ENCODE measurements at regions not wholly inside any gene's neighbourhood (a gene's known extent, or its start where the extent isn't known, plus 50 kb on each side); places are given as distances from the start of the nearest gene placed in this dataset.

GRCh38 chr20:56996533-56996932 lies 269.9 kb downstream of the BMP7 start:
- no peak for DNase-seq (ENCODE audit: low read depth)

DNA sequence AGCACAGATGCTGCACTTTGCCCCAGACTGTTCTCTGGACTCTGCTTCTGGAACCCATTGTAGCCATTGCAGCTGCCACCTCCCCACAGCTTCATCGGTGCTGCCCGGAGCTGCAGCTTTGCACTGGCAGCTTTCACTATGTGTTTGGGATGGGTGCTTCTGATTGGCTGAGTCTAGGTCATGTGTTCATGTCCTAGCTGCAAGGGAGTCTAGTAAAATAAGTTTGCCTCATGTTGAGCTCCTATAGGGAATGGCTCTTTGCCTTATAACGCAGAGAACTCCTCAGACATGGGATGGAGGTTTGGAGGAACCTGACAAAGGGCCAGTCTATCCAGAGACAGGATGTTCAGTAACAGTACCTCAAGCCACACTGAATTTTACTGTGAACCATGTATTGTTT lies 268.0 kb downstream of the BMP7 start:
- DNase-seq (ENCODE audit: low read depth): no peak

GRCh38 chr20:57000441-57000968 lies 265.9 kb downstream of the BMP7 start:
- DNase-seq (ENCODE audit: low read depth): no peak

- DNase-seq (ENCODE audit: low read depth): no peak
Measured at GRCh38 chr20:57001126-57001767, 265.2 kb downstream of the BMP7 start.

DNA sequence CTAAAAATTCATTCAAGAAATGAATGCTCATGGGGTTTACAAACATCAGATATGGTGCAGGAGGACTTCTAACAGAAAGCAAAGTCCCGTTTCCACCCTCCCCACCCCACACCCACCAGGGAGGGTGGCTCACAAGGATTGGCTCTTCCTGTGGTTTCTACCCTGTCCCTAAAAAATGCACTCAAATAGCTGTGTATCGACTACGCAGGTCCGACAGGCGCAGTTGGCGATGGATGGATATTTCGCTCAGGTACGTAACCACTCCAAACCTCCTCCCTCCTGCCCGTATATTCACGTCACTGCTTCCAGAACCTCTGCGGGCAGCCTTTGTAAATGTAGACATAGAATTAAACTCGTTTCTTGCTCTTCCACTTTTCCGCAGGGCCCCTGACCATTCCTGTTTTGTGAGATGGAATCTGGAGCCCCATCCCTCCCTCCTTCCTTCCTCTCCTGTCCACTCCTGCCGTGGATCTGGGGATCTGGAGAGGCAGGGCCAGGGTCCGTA lies 264.3 kb downstream of the BMP7 start:
- DNase-seq (ENCODE audit: low read depth): no peak

- DNase-seq (ENCODE audit: low read depth): no peak
Measured at GRCh38 chr20:57003012-57003411, 263.4 kb downstream of the BMP7 start.

- no peak for DNase-seq (ENCODE audit: low read depth)
Measured at GRCh38 chr20:57004416-57004815, 262.0 kb downstream of the BMP7 start.

- no peak for DNase-seq (ENCODE audit: low read depth)
Measured at GRCh38 chr20:57004951-57005933, 261.2 kb downstream of the BMP7 start.

DNA sequence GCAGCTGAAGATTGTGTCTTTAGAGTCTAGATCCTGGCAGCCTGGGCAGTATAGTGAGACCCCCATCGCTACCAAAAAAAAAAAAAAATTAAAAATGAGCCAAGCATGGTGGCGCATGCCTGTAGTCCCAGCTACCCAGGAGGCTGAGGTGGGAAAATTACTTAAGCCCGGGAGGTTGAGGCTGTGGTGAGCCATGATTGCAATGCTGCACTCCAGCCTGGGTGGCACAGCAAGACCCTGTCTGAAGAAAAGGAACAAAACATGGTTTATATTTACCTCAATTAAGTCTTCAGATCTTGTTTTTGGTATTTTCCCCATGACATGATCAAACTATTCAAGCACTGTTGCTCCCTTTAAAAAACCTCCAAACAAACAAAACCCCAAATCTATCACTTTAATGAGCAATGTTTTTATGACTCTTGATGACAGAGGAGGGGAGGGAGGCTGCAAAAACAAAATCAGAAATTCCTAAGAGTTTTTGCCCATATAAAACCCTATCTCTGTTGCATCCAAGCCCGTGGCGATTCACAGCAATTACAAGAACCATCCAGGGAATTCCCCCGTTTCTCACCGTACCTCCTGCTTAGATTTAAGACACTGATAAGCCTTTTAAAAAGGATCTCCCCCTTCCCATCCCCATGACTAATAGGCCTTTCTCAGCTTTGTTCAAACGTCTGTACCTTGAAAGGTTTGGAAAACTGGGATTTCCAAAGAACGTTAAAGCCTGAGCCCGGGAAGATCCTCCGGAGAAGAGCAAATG lies 259.9 kb downstream of the BMP7 start:
- no peak for DNase-seq (ENCODE audit: low read depth)

GRCh38 chr20:57007171-57007540 lies 259.3 kb downstream of the BMP7 start:
- DNase-seq (ENCODE audit: low read depth): no peak

DNA sequence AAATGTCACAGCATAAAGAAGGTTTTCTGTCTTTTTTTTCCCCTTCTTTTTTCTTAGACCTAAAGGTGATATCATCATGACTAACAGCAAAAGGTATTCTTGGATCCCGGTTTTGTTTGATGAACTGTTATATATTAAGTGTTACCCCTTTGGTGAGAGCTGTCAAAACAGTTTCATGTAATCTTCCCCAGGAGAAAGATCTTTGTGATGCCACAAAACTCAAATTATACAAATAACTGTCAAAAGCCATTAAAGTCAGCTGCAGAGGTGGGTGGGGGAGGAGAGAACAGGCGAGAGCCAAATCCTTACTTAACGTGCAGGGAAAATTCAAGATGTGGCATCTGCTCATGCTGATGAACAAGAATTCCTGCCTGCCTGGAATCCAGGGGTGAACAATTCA lies 258.2 kb downstream of the BMP7 start:
- DNase-seq (ENCODE audit: low read depth): no peak

- no peak for DNase-seq (ENCODE audit: low read depth)
Measured at GRCh38 chr20:57009355-57009754, 257.1 kb downstream of the BMP7 start.

DNA sequence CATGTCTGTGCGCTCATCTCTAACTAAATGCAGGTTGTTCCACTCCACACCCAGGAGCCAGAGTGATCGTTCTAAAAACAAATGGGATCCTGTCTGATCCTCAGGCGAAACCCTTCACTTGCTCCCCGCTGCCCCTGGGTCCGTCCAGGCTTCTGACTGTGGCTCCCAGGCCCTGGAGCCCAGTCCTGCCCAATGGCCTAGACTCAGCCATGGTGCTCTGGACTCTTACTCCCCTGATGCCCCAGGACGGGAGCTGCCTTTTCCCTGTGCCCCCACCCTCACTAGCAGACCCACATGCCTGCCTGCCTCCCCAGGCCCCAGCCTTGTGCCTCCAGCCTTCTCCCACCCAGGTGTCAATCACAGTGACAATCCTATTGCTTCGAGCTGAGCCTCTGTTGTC lies 256.7 kb downstream of the BMP7 start:
- no peak for DNase-seq (ENCODE audit: low read depth)

GRCh38 chr20:57012691-57013090 lies 253.8 kb downstream of the BMP7 start:
- no peak for DNase-seq (ENCODE audit: low read depth)

- no peak for DNase-seq (ENCODE audit: low read depth)
Measured at GRCh38 chr20:57013217-57013616, 253.2 kb downstream of the BMP7 start.

DNA sequence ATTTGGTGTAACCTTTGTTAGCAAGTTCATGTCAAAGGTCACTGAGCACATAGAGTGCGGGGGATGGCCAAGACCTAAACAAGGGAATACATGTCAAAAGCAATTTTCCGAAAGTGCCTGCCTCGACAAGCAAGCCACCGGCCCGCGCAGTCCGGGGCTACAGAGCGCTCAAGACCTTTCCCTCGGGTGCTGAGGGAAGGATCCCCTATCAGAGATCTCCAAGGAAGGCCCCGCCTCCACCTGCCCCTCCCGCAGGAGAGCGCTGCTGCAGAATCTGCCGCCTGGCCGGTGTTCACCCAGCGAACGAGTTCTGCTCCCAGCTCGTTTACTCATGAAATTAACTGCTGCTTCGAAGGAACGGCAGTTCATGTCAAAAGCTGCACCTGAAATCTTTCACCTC lies 252.7 kb downstream of the BMP7 start:
- DNase-seq (ENCODE audit: low read depth): no peak

DNA sequence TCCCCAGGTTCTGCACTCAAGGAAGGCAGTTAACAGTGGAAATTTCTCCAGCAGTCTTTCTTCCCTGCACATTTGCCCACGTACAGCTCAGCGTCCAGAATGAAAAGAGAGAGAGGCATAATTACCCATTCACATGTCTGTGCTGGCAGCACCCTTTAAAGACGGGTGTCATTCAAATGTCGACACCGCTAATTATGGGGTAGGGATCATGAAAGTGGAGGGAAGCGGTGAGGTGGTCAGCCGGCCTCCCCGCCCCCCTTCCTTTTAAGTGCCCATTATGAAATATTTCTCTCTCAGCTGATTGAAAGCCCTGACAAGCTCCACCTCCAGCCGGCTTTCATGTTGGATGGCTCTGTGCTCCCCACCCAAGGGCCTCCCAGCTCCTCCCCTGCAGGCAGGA lies 246.1 kb downstream of the BMP7 start:
- no peak for DNase-seq (ENCODE audit: low read depth)

DNA sequence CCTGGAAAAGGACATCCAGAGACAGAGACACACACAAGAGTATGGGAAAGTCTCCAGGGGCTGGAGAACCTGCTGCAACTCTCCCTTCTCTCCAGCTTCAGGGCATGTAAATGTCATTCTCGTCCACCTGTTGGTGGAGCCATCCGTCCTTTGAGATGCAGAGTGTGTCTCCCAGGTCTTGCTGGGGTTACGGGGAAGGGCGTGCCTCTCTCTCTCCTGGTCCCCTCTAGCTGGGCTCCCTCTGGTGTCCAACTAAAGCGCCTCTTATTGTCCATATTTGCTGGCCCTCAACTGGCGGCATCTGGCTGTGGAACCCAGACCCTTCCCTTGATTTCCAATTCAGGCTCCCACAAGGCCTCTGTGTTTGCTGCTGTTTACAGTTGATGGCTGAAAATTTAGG lies 244.1 kb downstream of the BMP7 start:
- DNase-seq (ENCODE audit: low read depth): no peak

GRCh38 chr20:57023007-57023406 lies 243.4 kb downstream of the BMP7 start:
- DNase-seq (ENCODE audit: low read depth): no peak

- DNase-seq (ENCODE audit: low read depth): no peak
Measured at GRCh38 chr20:57023997-57024396, 242.4 kb downstream of the BMP7 start.

GRCh38 chr20:57024849-57025248 lies 241.6 kb downstream of the BMP7 start:
- no peak for DNase-seq (ENCODE audit: low read depth)

- no peak for DNase-seq (ENCODE audit: low read depth)
Measured at GRCh38 chr20:57025261-57025660, 241.2 kb downstream of the BMP7 start.

Data from stromal cell of bone marrow (primary cell).